SK-N-SH treated with all-trans-retinoic acid at 6 μM for 48 hours (cell line): ENCODE measurements at regions not wholly inside any gene's neighbourhood (a gene's known extent, or its start where the extent isn't known, plus 50 kb on each side); places are given as distances from the start of the nearest gene placed in this dataset.

Experiments used
- CSDC2 ChIP-seq: fragments of 250-450 bp; sonication (Bioruptor Pico); IDR thresholded peaks from 2 replicates; pipeline ENCODE4 v1.5.0; 2020; ENCODE audit warnings: mild to moderate bottlenecking, moderate library complexity
- ESRRG ChIP-seq: fragments of 250-450 bp; sonication (Bioruptor Pico); IDR thresholded peaks from 2 replicates; pipeline ENCODE4 v1.6.1; 2021; ENCODE audit warnings: mild to moderate bottlenecking
- PATZ1 ChIP-seq: fragments of 250-450 bp; sonication (Bioruptor Pico); IDR thresholded peaks from 2 replicates; pipeline ENCODE4 v1.8.0; 2020; ENCODE audit warnings: mild to moderate bottlenecking, moderate library complexity, borderline replicate concordance
- RARB ChIP-seq: fragments of 250-450 bp; sonication (Bioruptor Pico); IDR thresholded peaks from 2 replicates; pipeline ENCODE4 v1.8.0; 2021; ENCODE audit warnings: mild to moderate bottlenecking, moderate library complexity
- ZC3H10 ChIP-seq: fragments of 250-450 bp; sonication (Bioruptor Pico); IDR thresholded peaks from 2 replicates; pipeline ENCODE4 v1.5.1; 2021; ENCODE audit warnings: mild to moderate bottlenecking, moderate library complexity
- ZNF70 ChIP-seq: fragments of 450-650 bp; formaldehyde crosslinking; IDR thresholded peaks from 2 replicates; pipeline ENCODE4 v1.5.0; 2020; ENCODE audit warnings: mild to moderate bottlenecking, moderate library complexity

- TF ChIP-seq RARB: no peak
- TF ChIP-seq ESRRG: no peak
- no peak for TF ChIP-seq ZNF70
- no peak for TF ChIP-seq ZC3H10 (CRISPR knock-in tag)
- TF ChIP-seq PATZ1 (CRISPR knock-in tag): no peak
- TF ChIP-seq CSDC2 (CRISPR knock-in tag): no peak
Observed at GRCh38 chrX:99654188-99654587, 755.9 kb downstream of the PCDH19 start.
